ENCODE measurements at regions not wholly inside any gene's neighbourhood (a gene's known extent, or its start where the extent isn't known, plus 50 kb on each side); places are given as distances from the start of the nearest gene placed in this dataset.

GRCh38 chr4:158056689-158057245 is 116.1 kb downstream of the GASK1B start:
- no peak for TF ChIP-seq CTCF (IDR thresholded peaks at IDR 0.05)
- no peak for TF ChIP-seq POLR2A (IDR thresholded peaks at IDR 0.05)

All from uterus (tissue), 2 donors.